Pancreas (tissue), 10 donors: ENCODE measurements at regions not wholly inside any gene's neighbourhood (a gene's known extent, or its start where the extent isn't known, plus 50 kb on each side); places are given as distances from the start of the nearest gene placed in this dataset.

ENCODE experiments used
- ATAC-seq, 4 donors: fragments of 200-7000 bp; cut with Tn5 transposase; one replicate each; pipeline versions ENCODE4 v1.8.0 to v1.9.1; 2020; ENCODE audit warnings: mild to moderate bottlenecking in 4 of 4, moderate library complexity in 4 of 4
- DNase-seq, 6 donors: peaks; one replicate each; pipeline ENCODE4 v3.0.0-alpha.2; 2020
- FAIRE-seq: peaks from 2 replicates; lab custom pipeline; 2012; peaks lifted over from hg19 to GRCh38; lab: Jason Lieb, UNC
- H3K27ac ChIP-seq, 4 donors: fragments of 200-600 bp; sonication (generic); 1 replicate in 3 of 4; 2 replicates in 1 of 4; pipeline versions ENCODE4 v1.5.0 to v1.8.0; 2020
- H3K27me3 ChIP-seq, 4 donors: fragments of 200-600 bp; one replicate each; pipeline ENCODE4 v1.8.0; 2021
- H3K36me3 ChIP-seq, 3 donors: fragments of 200-600 bp; sonication (generic) in 1 of 3; one replicate each; pipeline versions ENCODE4 v1.5.0 to v1.8.0; 2020 to 2021
- H3K4me1 ChIP-seq, 3 donors: fragments of 200-600 bp; one replicate each; pipeline ENCODE4 v1.8.0; 2021
- H3K4me3 ChIP-seq, 4 donors: fragments of 200-600 bp; sonication (generic) in 2 of 4; one replicate each; pipeline versions ENCODE4 v1.5.0 to v1.8.0; 2020 to 2021
- H3K9me3 ChIP-seq, 4 donors: fragments of 200-600 bp; one replicate each; pipeline ENCODE4 v1.8.0; 2021
- CTCF ChIP-seq, 4 donors: fragments of 200-600 bp; sonication (generic) in 3 of 4; IDR thresholded peaks; one replicate each; pipeline versions ENCODE4 v1.5.0 to v1.8.0; 2021; ENCODE audit warnings: antibody characterized with exemption in 4 of 4
- WGBS, 2 donors: extraction: QIAGEN DNeasy Blood & Tissue Kit; methylation state at CpG; one replicate each; pipeline ENCODE4 v1.1.7; 2013; 5-methylcytosine and 5-hydroxymethylcytosine counted together
- intact Hi-C, 3 donors: fragments of 100-400 bp; cut with DNase I; formaldehyde crosslinking; loops; one replicate each; pipeline versions ENCODE4 v1.11.1 to v1.14.2; 2022
- donor health status: healthy with polysubstance abuse.
- donor health status: DM: no; HTN: no; CAD: no; lungs with moderate emphysema.
- donor health status: DM: no; HTN: no; CAD: no.
- donor health status: control.
- donor health status: control.
- donor health status: Bipolar disorder and iron deficiency.
- donor health status: DM: yes; HTN: yes; CAD: no.
- donor health status: DM: no; HTN: no; CAD: no.
- donor health status: DM: no; HTN: no; CAD: no.
- donor health status: DM: yes; HTN: yes; CAD: no.

GRCh38 chr1:234970731-234971476 lies 157.7 kb downstream of the TOMM20 start:
- no peaks in the 10 kb centered on the region for H3K27me3 ChIP-seq
- no peak for TF ChIP-seq CTCF (IDR thresholded peaks at IDR 0.05)
- H3K4me3 ChIP-seq, result no peak overlapping the region
- no peak for FAIRE-seq
- H3K27ac ChIP-seq, result peak overlapping the region; percentile 71 to 90 (median 86)
- H3K36me3 ChIP-seq, result no peaks in the 10 kb centered on the region
- intact Hi-C loops, result loop anchor here in 1 of 3 donors (5.0 kb wide), 1 partner anchor 96 kb away; no protein-coding TSS in a partner anchor
- H3K4me1 ChIP-seq, result peaks cover 14 to 41% (median 32%) of the 10 kb centered on the region in 3 donors
- WGBS, 2 donors, result 28 to 43% methylated on average over 12 of the region's 12 CpGs
- peak; percentile 44 to 54 (median 50) for ATAC-seq
- DNase-seq, result peak in 3 of 6 donors; percentile 53 to 57 (median 55)
- no peaks in the 10 kb centered on the region for H3K9me3 ChIP-seq

GRCh38 chr1:234970401-234970730 lies 158.3 kb downstream of the TOMM20 start:
- TF ChIP-seq CTCF (IDR thresholded peaks at IDR 0.05), result no peak
- peak overlapping the region; percentile 71 to 90 (median 86) for H3K27ac ChIP-seq
- peaks cover 14 to 41% (median 32%) of the 10 kb centered on the region in 3 donors for H3K4me1 ChIP-seq
- H3K4me3 ChIP-seq, result peak overlapping the region in 2 of 4 donors; percentile 26 to 31
- H3K36me3 ChIP-seq, result no peaks in the 10 kb centered on the region
- DNase-seq (no peak), FAIRE-seq (no peak), ATAC-seq (peak; percentile 17 to 25 (median 20))
- WGBS, 2 donors, result 10 to 17% methylated on average over 4 of the region's 4 CpGs
- intact Hi-C loops, result loop anchor here in 1 of 3 donors (5.0 kb wide), 1 partner anchor 97 kb away; no protein-coding TSS in a partner anchor
- H3K9me3 ChIP-seq, result no peaks in the 10 kb centered on the region
- no peaks in the 10 kb centered on the region for H3K27me3 ChIP-seq

- no peaks in the 10 kb centered on the region for H3K36me3 ChIP-seq
- TF ChIP-seq CTCF (IDR thresholded peaks at IDR 0.05), result no peak
- ATAC-seq, result peak; percentile 74 to 81 (median 78)
- H3K4me1 ChIP-seq, result peaks cover 14 to 46% (median 32%) of the 10 kb centered on the region in 3 donors
- peak overlapping the region in 2 of 4 donors; percentile 26 to 31 for H3K4me3 ChIP-seq
- H3K27ac ChIP-seq, result peak overlapping the region; percentile 71 to 90 (median 86)
- FAIRE-seq, result no peak
- intact Hi-C loops, result loop anchor here in 1 of 3 donors (5.0 kb wide), 2 partner anchors 98 to 247 kb away; no protein-coding TSS in a partner anchor
- peak; percentile 72 to 86 (median 81) for DNase-seq
- WGBS, 2 donors, result 2 to 3% methylated on average over 36 to 37 of the region's 37 CpGs
- no peaks in the 10 kb centered on the region for H3K9me3 ChIP-seq
- no peaks in the 10 kb centered on the region for H3K27me3 ChIP-seq
Observed at GRCh38 chr1:234969581-234970400, 158.8 kb downstream of the TOMM20 start.

- Histone ChIP-seq H3K27me3 (no peaks in the 10 kb centered on the region), H3K4me1 (peaks cover 18 to 51% (median 35%) of the 10 kb centered on the region in 3 donors), H3K36me3 (no peaks in the 10 kb centered on the region), H3K9me3 (no peaks in the 10 kb centered on the region), H3K27ac (peak overlapping the region; percentile 71 to 90 (median 86)), H3K4me3 (no peak overlapping the region)
- DNase-seq, result no peak
- 69 to 70% methylated on average over 4 of the region's 4 CpGs for WGBS, 2 donors
- TF ChIP-seq CTCF (IDR thresholded peaks at IDR 0.05), result no peak
- no peak for FAIRE-seq
- no peak for ATAC-seq
- intact Hi-C loops, result loop anchor here in 1 of 3 donors (5.0 kb wide), 1 partner anchor 247 kb away; no protein-coding TSS in a partner anchor
Observed at GRCh38 chr1:234969011-234969441, 159.6 kb downstream of the TOMM20 start.
